K562 (cell line): ENCODE measurements at regions not wholly inside any gene's neighbourhood (a gene's known extent, or its start where the extent isn't known, plus 50 kb on each side); places are given as distances from the start of the nearest gene placed in this dataset.

Source experiments
- EP400 ChIP-seq: fragments of 450-650 bp; IDR thresholded peaks from 2 replicates; pipeline ENCODE4 v1.6.1; 2017; ENCODE audit warnings: antibody characterized with exemption, mild to moderate bottlenecking, moderate library complexity
- REST ChIP-seq, 2 experiments: fragments of 450-650 bp; formaldehyde crosslinking in 1 of 2; IDR thresholded peaks; 2 replicates each; pipeline versions ENCODE4 v1.4.0 to v1.6.1; 2014 to 2020; ENCODE audit warnings: mild to moderate bottlenecking in 2 of 2, borderline replicate concordance in 1 of 2, low read depth in 1 of 2
- ZNF12 ChIP-seq: sonication (generic); formaldehyde crosslinking; IDR thresholded peaks from 2 replicates; pipeline ENCODE4 v1.4.0; 2020; ENCODE audit warnings: mild to moderate bottlenecking, missing genetic modification reagents
- ZNF197 ChIP-seq: fragments of 200-800 bp; sonication (Bioruptor generic); IDR thresholded peaks from 2 replicates; pipeline ENCODE4 v1.6.1; 2016; ENCODE audit warnings: low read depth, missing genetic modification characterization, missing compliant biosample characterization
- ZNF586 ChIP-seq: fragments of 450-650 bp; formaldehyde crosslinking; conservative IDR thresholded peaks from 2 replicates; pipeline ENCODE4 v1.4.0; 2020; ENCODE audit warnings: mild to moderate bottlenecking, moderate library complexity
- ZNF655 ChIP-seq: fragments of 250-450 bp; sonication (Bioruptor Pico); IDR thresholded peaks from 2 replicates; pipeline ENCODE4 v1.5.0; 2021
- ZNF699 ChIP-seq: fragments of 250-450 bp; sonication (Bioruptor Pico); IDR thresholded peaks from 2 replicates; pipeline ENCODE4 v1.8.0; 2021; ENCODE audit warnings: mild to moderate bottlenecking, moderate library complexity; ENCODE audit not compliant: insufficient replicate concordance
- ZNF785 ChIP-seq: fragments of 250-450 bp; sonication (Bioruptor Pico); IDR thresholded peaks from 2 replicates; pipeline ENCODE4 v1.4.0; 2020; ENCODE audit warnings: mild to moderate bottlenecking

- peak; percentile 91 for TF ChIP-seq REST (IDR thresholded peaks at IDR 0.05; ENCODE audit: borderline replicate concordance)
- 0 out of 2 replicates have a peak, but pooled peaks have one; percentile 36 for TF ChIP-seq REST (CRISPR knock-in tag; IDR thresholded peaks at IDR 0.05; ENCODE audit: low read depth)
- no peak for TF ChIP-seq ZNF586 (CRISPR knock-in tag)
- TF ChIP-seq ZNF785 (CRISPR knock-in tag): no peak
- TF ChIP-seq ZNF655 (CRISPR knock-in tag): no peak
- no peak for TF ChIP-seq ZNF197 (CRISPR knock-in tag)
- TF ChIP-seq ZNF12 (CRISPR knock-in tag): 0 out of 2 replicates have a peak, but pooled peaks have one; percentile 29
- no peak for TF ChIP-seq ZNF699 (CRISPR knock-in tag)
- TF ChIP-seq EP400: no peak
Observed at GRCh38 chr10:78302989-78303854, 269.6 kb downstream of the RPS24 start (continued).
